Suppressor macrophage treated with lipopolysaccharide for 4 hours (primary cell): ENCODE measurements at regions not wholly inside any gene's neighbourhood (a gene's known extent, or its start where the extent isn't known, plus 50 kb on each side); places are given as distances from the start of the nearest gene placed in this dataset.
"Not testable (repeated sequence)": the region's sequence is repeated elsewhere in the genome, so short reads cannot be mapped to it uniquely, and the experiment has no call there.

ENCODE experiments used
- DNase-seq: peaks from one replicate; pipeline ENCODE4 v3.0.0-alpha.2; 2020

DNA sequence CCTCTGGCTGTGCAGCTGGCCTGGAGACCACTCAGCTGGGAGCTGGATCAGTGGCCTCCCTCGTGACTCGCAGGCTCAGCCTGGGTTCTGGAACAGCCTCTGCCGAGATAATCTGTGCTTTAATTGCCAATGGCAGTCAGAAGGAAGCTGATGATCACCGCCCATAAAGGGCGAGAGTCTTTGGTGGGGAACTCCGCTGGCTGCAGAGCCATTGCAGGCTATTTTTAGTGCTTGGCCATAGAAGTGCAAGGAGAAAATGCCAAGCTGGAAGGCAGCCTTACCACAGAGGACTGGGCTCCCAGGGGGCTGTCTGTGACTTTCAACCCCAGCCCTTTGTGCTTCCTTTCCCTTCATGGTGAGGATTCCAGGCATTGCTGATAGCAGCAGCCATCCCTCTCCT, 62.2 kb upstream of the TENM4 start:
- DNase-seq = no peak

DNA sequence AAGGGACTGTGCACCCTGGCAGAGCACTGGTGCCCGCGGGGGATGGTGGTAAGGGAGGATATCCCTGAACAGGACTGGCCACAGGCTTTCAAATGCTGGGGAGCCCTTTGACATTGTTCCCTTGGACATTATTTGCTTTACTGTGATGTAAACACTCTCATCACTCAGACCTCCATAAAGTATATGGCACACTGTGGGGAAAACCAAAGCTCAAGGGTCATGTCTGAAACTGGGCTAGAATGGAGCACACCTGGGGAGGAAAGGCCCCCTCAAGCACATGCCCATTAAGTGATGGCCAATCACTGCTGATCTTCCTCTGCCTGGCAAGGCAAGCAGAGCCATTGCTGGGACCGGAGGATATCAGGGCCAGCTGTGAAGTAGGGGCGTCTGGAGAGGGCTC, 60.9 kb upstream of the TENM4 start:
- DNase-seq = no peak

DNA sequence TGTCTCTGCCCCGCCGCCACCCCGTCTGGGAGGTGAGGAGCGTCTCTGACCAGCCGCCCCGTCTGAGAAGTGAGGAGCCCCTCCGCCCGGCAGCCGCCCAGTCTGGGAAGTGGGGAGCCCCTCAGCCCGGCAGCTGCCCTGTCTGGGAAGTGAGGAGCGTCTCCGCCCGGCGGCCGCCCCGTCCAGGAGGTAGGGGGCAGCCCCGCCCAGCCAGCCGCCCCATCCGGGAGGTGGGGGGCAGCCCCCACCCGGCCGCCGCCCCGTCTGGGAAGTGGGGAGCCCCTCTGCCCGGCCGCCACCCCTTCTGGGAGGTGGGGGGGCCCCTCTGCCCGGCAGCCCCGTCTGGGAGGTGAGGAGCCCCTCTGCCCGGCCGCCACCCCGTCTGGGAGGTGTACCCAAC, 59.1 kb upstream of the TENM4 start:
- DNase-seq = not testable (repeated sequence)

DNA sequence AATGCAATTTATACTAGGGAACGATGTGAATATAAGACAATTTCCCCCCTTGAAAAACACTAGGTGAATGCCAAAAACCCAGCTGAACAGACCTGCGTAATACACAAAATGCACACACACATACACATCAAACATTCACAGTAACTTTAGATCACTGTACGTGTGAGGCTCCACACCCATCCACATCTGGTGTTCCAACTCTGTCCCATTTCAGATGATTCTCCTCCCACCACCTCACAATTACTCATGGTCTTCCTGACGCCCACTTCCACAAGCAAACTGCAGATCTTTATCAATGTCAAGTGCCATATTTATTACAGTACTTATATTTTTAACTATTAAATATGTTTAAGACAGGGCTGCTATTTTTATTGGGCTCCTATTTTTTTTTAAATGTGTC, 57.8 kb upstream of the TENM4 start:
- DNase-seq = no peak

DNA sequence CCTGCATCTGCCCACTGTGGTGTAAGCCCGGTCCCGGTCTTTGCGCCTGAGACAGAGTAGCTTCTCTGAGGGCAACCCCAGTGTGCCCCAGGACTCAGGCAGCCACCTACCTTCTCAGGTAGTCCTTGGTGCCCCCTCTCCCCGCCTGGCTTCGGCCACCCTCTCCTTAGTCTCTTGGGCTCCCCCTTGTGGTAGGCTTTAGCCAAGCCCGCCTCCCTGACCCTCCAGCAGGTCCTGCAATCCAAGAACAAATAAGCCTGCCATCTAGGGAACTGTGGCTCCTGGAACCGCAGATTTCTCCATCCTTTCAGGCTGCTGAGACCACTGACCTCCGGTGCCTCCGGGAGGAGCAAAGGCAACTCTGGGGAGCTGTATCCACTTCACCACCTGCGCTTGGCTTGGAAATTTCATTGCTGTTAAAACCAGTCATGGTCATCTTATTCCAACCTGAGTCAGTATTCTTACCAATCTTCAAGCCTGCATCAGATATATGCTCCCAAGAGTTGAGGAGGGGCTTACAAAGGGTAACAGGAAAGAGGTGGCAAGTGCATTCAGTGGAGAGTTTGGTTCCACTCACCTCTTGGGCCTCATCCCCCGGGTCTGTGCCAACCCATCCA, 52.8 kb upstream of the TENM4 start:
- peak; percentile 80 for DNase-seq

DNA sequence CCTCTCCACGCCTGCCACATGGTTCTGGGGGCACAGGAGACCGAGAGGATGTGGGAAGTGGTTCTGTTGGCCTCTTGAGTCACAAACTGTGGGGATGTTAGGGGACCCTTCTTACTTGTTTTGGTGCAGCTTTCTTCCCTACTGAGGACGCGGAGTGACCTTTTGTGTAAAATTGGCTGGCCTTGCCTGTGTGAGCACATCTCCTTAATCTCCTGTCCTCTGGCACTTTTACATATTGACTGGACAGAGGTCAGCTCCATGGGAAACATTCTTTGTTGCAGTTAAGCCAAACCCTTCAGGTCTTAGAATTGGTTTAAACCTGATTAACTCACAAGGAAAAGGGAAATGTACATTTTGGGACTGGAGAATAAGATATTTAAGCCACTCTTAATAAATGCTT, 51.2 kb upstream of the TENM4 start:
- no peak for DNase-seq
